VCaP (cell line): ENCODE measurements at regions not wholly inside any gene's neighbourhood (a gene's known extent, or its start where the extent isn't known, plus 50 kb on each side); places are given as distances from the start of the nearest gene placed in this dataset.

Experiments
- H3K27ac ChIP-seq: fragments of 450-650 bp; 2 replicates; pipeline ENCODE4 v1.5.1; 2017
- CTCF ChIP-seq: fragments of 450-650 bp; conservative IDR thresholded peaks from 2 replicates; pipeline ENCODE4 v1.5.1; 2017; ENCODE audit warnings: mild to moderate bottlenecking, moderate library complexity

- no peak for TF ChIP-seq CTCF
- H3K27ac ChIP-seq = no peak overlapping the region
These were observed 257.1 kb downstream of the BMP7 start for GRCh38 chr20:57009355-57009754.

- no peak overlapping the region for H3K27ac ChIP-seq
- TF ChIP-seq CTCF = no peak
These were observed 256.7 kb downstream of the BMP7 start for GRCh38 chr20:57009775-57010174.

GRCh38 chr20:57012691-57013090 is 253.8 kb downstream of the BMP7 start:
- H3K27ac ChIP-seq = no peak overlapping the region
- TF ChIP-seq CTCF = no peak

- no peak for TF ChIP-seq CTCF
- no peak overlapping the region for H3K27ac ChIP-seq
These were observed 253.2 kb downstream of the BMP7 start for GRCh38 chr20:57013217-57013616.

- peak overlapping the region; percentile 44 for H3K27ac ChIP-seq
- TF ChIP-seq CTCF = no peak
These were observed 252.7 kb downstream of the BMP7 start for GRCh38 chr20:57013741-57014140.

- no peak for TF ChIP-seq CTCF
- no peak overlapping the region for H3K27ac ChIP-seq
These were observed 246.1 kb downstream of the BMP7 start for GRCh38 chr20:57020364-57020763.

- TF ChIP-seq CTCF = no peak
- H3K27ac ChIP-seq = no peak overlapping the region
These were observed 244.1 kb downstream of the BMP7 start for GRCh38 chr20:57022306-57022705.

- no peak overlapping the region for H3K27ac ChIP-seq
- no peak for TF ChIP-seq CTCF
These were observed 243.4 kb downstream of the BMP7 start for GRCh38 chr20:57023007-57023406.
